GM18505 (cell line): ENCODE measurements at regions not wholly inside any gene's neighbourhood (a gene's known extent, or its start where the extent isn't known, plus 50 kb on each side); places are given as distances from the start of the nearest gene placed in this dataset.
A peak's percentile ranks its signal among the peaks of the same experiment; 100 is the strongest.
"Not testable (repeated sequence)": the region's sequence is repeated elsewhere in the genome, so short reads cannot be mapped to it uniquely, and the experiment has no call there.

Experiments used
- ATAC-seq: cut with Tn5 transposase; IDR thresholded peaks from one replicate; pipeline ENCODE4 v1.9.1; 2021; ENCODE audit not compliant: unreplicated experiment
- POLR2A ChIP-seq: IDR thresholded peaks from 4 replicates; pipeline ENCODE4 v1.6.1; 2011; ENCODE audit warnings: borderline replicate concordance; ENCODE audit not compliant: insufficient read depth, insufficient read length; ENCODE audit errors: extremely low read depth

- no peak for TF ChIP-seq POLR2A
- ATAC-seq, result no peak
Observed at GRCh38 chr5:83889971-83890745, 169.5 kb upstream of the HAPLN1 start.

- no peak for TF ChIP-seq POLR2A
- ATAC-seq, result no peak
Observed at GRCh38 chr5:83877911-83878706, 157.5 kb upstream of the HAPLN1 start.

DNA sequence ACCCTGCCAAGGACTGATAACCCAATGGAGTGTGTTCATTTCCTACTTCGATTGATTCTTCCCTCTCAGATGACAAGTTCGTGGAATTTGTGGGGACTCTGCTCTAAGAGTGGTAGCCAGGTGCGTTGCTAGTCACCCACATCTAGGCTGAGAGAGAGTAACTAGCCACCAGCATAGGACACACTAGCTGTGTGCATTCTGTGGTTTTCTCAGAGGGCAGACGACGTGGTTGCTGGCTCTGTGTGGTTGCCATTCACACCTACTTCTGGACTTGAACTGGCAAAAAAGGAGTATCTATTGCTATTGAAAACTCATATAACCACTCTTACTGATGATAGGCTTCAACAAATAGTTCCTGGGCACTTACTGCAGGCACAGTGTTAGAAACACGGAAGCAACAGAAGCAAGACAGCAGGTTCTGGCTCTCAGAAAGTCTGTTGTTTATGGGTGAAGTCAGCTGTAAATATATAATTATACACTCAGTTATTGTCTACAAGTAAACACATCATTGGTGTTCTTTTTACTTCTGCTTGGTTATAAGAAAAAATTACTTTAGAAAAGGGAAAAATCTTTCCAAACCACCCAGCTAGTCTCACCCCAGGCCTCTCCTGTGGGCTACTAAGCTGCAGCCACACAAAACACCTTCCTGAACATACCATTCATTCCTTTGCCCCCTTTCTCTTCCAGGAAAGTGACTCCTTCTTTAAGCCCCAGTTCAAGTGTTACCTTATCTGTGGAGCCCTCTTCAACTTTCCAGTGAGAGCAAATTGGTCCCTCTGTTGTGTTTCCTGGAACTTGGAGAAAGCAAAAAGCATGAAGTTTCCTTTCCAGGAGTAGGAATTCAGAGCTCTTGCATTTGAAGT lies 151.1 kb upstream of the HAPLN1 start:
- no peak for ATAC-seq

DNA sequence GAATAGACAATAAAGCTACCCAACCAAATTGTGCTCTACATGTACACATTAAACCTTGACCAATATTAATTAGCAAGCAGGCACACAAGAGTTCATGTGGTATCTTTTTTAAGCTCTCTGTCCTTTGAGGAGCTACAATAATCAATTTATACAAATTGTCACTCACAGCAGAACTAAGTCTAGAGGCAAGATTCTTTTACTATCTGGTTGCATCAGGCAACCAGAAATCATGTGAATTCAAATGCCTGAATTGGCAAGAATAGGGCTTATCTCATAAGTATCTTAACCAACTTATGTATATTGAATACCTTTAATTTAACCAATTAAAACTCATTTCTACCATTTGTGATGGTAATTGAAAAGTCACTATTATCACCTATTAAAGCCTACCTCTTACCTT lies 145.5 kb upstream of the HAPLN1 start:
- ATAC-seq, result no peak
- no peak for TF ChIP-seq POLR2A

More for the DNA sequence above, 151.1 kb upstream of the HAPLN1 start:
- TF ChIP-seq POLR2A, result no peak

DNA sequence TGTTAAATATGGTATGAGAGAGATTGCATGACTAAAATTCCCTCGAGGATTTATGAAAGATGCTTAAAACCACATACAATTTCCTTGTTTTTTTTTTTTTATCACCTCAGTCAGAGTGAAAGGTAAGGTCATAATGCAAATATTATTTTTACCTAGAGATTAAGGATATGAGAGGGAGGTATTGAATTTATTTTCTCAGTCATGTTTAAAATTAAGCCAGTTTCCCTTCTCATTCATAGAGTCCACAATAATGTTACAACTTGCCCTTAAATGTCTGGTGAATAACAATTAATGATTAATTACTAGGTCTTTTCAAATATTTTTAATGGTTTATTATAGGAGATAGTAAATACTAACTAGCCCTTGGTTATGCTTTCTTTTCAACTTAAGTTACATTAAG lies 144.9 kb upstream of the HAPLN1 start:
- TF ChIP-seq POLR2A, result no peak
- no peak for ATAC-seq

- peak; percentile 65 for ATAC-seq
Observed at GRCh38 chr5:83864652-83865051, 144.0 kb upstream of the HAPLN1 start.

DNA sequence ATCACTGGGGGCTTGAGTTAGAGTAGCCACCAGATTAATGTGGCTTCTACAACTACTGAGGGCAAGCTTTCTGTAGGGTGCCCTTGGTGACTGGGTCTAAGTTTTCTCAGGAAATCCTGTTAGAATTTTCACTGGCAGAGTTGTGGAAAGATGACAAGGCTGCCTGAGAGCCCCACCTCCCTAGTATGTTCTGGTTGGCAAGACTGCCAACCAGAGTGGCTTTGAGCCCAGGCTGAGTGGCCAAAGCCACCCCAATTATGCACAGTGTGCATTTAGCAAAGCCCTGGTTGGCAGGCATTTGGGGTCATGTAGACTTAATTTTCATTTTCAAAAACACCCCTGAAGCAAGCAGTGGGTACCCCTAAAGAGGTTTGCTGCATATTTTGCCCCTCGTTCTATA lies 136.7 kb upstream of the HAPLN1 start:
- TF ChIP-seq POLR2A, result no peak

More at GRCh38 chr5:83864652-83865051, 144.0 kb upstream of the HAPLN1 start:
- no peak for TF ChIP-seq POLR2A

DNA sequence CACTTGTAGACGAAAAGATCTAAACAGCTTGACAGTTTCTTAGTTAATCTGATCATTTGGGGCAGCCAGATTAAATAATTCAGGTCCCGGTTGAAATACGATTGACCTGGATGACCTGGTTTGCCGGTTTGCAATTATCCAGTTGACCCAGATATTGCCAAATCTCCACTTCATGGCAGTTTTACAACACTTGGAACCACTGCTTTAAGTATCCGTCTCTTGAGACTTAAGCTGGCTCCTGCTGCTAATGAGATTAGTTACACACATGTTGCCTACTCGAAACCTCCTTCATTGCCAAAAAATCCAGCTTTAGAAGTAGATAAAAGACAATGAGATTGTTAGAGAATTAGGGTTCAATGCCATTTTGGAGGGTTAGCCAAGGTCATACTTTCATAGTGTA lies 136.2 kb upstream of the HAPLN1 start:
- no peak for ATAC-seq
- TF ChIP-seq POLR2A, result no peak

More for the DNA sequence above, 136.7 kb upstream of the HAPLN1 start:
- no peak for ATAC-seq

DNA sequence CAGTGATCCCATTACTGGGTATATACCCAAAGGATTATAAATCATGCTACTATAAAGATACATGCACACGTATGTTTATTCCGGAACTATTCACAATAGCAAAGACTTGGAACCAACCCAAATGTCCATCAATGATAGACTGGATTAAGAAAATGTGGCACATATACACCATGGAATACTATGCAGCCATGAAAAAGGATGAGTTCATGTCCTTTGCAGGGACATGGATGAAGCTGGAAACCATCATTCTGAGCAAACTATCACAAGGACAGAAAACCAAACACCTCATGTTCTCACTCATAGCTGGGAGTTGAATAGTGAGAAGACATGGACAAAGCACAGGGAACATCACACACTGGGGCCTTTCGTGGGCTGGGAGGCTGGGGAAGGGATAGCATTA lies 129.8 kb upstream of the HAPLN1 start:
- not testable (repeated sequence) for ATAC-seq

GRCh38 chr5:83848941-83849340 lies 128.3 kb upstream of the HAPLN1 start:
- ATAC-seq, result no peak
- no peak for TF ChIP-seq POLR2A

- ATAC-seq, result no peak
Observed at GRCh38 chr5:83846624-83847350, 126.1 kb upstream of the HAPLN1 start.

GRCh38 chr5:83844449-83845068 lies 123.9 kb upstream of the HAPLN1 start:
- peak; percentile 45 for TF ChIP-seq POLR2A
- ATAC-seq, result peak; percentile 97

More at GRCh38 chr5:83846624-83847350, 126.1 kb upstream of the HAPLN1 start:
- TF ChIP-seq POLR2A, result no peak
